Natural killer cell (primary cell): ENCODE measurements at regions not wholly inside any gene's neighbourhood (a gene's known extent, or its start where the extent isn't known, plus 50 kb on each side); places are given as distances from the start of the nearest gene placed in this dataset.

Source experiments
- ATAC-seq, 3 donors: fragments of 150-1000 bp in 2 of 3; fragments of 200-7000 bp in 1 of 3; cut with Tn5 transposase; 1 replicate in 1 of 3; 2 replicates in 2 of 3; pipeline ENCODE4 v1.10.0; 2021; ENCODE audit warnings: mild to moderate bottlenecking in 2 of 3, moderate library complexity in 2 of 3
- DNase-seq, 2 donors: peaks; one replicate each; pipeline versions ENCODE4 v3.0.0 to v3.0.0-alpha.2; 2013 to 2021; ENCODE audit warnings: mixed read lengths in 1 of 2
- H3K27ac ChIP-seq: one replicate; pipeline ENCODE4 v1.5.1; 2013; ENCODE audit warnings: mild to moderate bottlenecking, low read length
- H3K27me3 ChIP-seq: one replicate; pipeline ENCODE4 v1.6.1; 2013; ENCODE audit warnings: low read length; ENCODE audit not compliant: control insufficient read depth, insufficient read depth
- H3K36me3 ChIP-seq: one replicate; pipeline ENCODE4 v1.6.1; 2013; ENCODE audit warnings: low read length; ENCODE audit not compliant: control insufficient read depth, insufficient read depth
- H3K4me1 ChIP-seq: one replicate; pipeline ENCODE4 v1.6.1; 2013; ENCODE audit warnings: low read length; ENCODE audit not compliant: control insufficient read depth, insufficient read depth
- H3K4me3 ChIP-seq: one replicate; pipeline ENCODE4 v1.5.1; 2013; ENCODE audit warnings: low read length
- H3K9me3 ChIP-seq: one replicate; pipeline ENCODE4 v1.6.1; 2013; ENCODE audit warnings: low read length; ENCODE audit not compliant: control insufficient read depth, insufficient read depth
- H3K27ac Mint-ChIP-seq, 2 donors: one replicate each; pipeline ENCODE4 v1.8.0; 2022; ENCODE audit warnings: mild to moderate bottlenecking in 2 of 2, mixed read lengths in 2 of 2, moderate library complexity in 1 of 2
- H3K27me3 Mint-ChIP-seq, 2 donors: one replicate each; pipeline ENCODE4 v1.8.0; 2022; ENCODE audit warnings: low read depth in 2 of 2, mixed read lengths in 2 of 2
- H3K36me3 Mint-ChIP-seq: one replicate; pipeline ENCODE4 v1.8.0; 2022; ENCODE audit warnings: mixed read lengths
- H3K4me1 Mint-ChIP-seq, 2 donors: one replicate each; pipeline ENCODE4 v1.8.0; 2022; ENCODE audit warnings: mixed read lengths in 2 of 2
- H3K4me3 Mint-ChIP-seq: one replicate; pipeline ENCODE4 v1.8.0; 2022; ENCODE audit warnings: mild to moderate bottlenecking, moderate library complexity, mixed read lengths
- H3K9me3 Mint-ChIP-seq, 2 donors: one replicate each; pipeline ENCODE4 v1.8.0; 2022; ENCODE audit warnings: mixed read lengths in 2 of 2
- CTCF ChIP-seq: fragments of 200-600 bp; IDR thresholded peaks from one replicate; pipeline ENCODE4 v1.8.0; 2022; ENCODE audit warnings: antibody characterized with exemption
- WGBS: methylation state at CpG from one replicate; pipeline ENCODE4 v1.1.7; 2013; ENCODE audit warnings: missing lambda C conversion rate; ENCODE audit not compliant: insufficient coverage; 5-methylcytosine and 5-hydroxymethylcytosine counted together
- intact Hi-C: fragments of 100-400 bp; cut with micrococcal nuclease; formaldehyde crosslinking; loops from one replicate; pipeline ENCODE4 v1.14.2; 2022

- WGBS: 88% methylated on average over 2 of the region's 2 CpGs
- H3K4me3 Mint-ChIP-seq: no peak overlapping the region
- peaks cover 5 to 6% of the 10 kb centered on the region in 2 donors for H3K4me1 Mint-ChIP-seq
- H3K27me3 Mint-ChIP-seq: peaks cover 0 to 2% of the 10 kb centered on the region in 2 donors
- no peaks in the 10 kb centered on the region for H3K36me3 Mint-ChIP-seq
- no peak for ATAC-seq
- no peaks in the 10 kb centered on the region for H3K27me3 ChIP-seq
- TF ChIP-seq CTCF: no peak
- no peak overlapping the region for H3K27ac ChIP-seq
- no peaks in the 10 kb centered on the region for H3K36me3 ChIP-seq
- no peak overlapping the region for H3K27ac Mint-ChIP-seq
- no peak for DNase-seq
- no peaks in the 10 kb centered on the region for H3K9me3 ChIP-seq
- intact Hi-C loops: no loop called here
- H3K9me3 Mint-ChIP-seq: no peaks in the 10 kb centered on the region
- H3K4me3 ChIP-seq: no peak overlapping the region
- H3K4me1 ChIP-seq: no peaks in the 10 kb centered on the region
Observed at GRCh38 chr12:19627719-19628118, 188.4 kb downstream of the AEBP2 start.

GRCh38 chr12:19630536-19630935, 191.2 kb downstream of the AEBP2 start:
- no peaks in the 10 kb centered on the region for H3K4me1 ChIP-seq
- H3K4me3 ChIP-seq: no peak overlapping the region
- DNase-seq (no peak), ATAC-seq (no peak)
- no peaks in the 10 kb centered on the region for H3K36me3 Mint-ChIP-seq
- H3K27me3 ChIP-seq: no peaks in the 10 kb centered on the region
- TF ChIP-seq CTCF: no peak
- H3K4me1 Mint-ChIP-seq: no peaks in the 10 kb centered on the region
- no peaks in the 10 kb centered on the region for H3K36me3 ChIP-seq
- no peak overlapping the region for H3K27ac ChIP-seq
- no peak overlapping the region for H3K4me3 Mint-ChIP-seq
- no CpG with 5 or more reads among the region's 1 CpG for WGBS
- intact Hi-C loops: no loop called here
- peaks cover 0 to 2% of the 10 kb centered on the region in 2 donors for H3K27me3 Mint-ChIP-seq
- H3K27ac Mint-ChIP-seq: no peak overlapping the region
- H3K9me3 Mint-ChIP-seq: no peaks in the 10 kb centered on the region
- no peaks in the 10 kb centered on the region for H3K9me3 ChIP-seq

GRCh38 chr12:19633194-19633593, 193.9 kb downstream of the AEBP2 start:
- 75% methylated on average over 2 of the region's 2 CpGs for WGBS
- Histone ChIP-seq H3K4me3 (no peak overlapping the region), H3K27ac (no peak overlapping the region), H3K4me1 (no peaks in the 10 kb centered on the region), H3K27me3 (no peaks in the 10 kb centered on the region), H3K36me3 (no peaks in the 10 kb centered on the region), H3K9me3 (no peaks in the 10 kb centered on the region)
- Mint-ChIP-seq H3K4me1 (no peaks in the 10 kb centered on the region), H3K27me3 (peaks cover 0 to 2% of the 10 kb centered on the region in 2 donors), H3K36me3 (no peaks in the 10 kb centered on the region), H3K9me3 (no peaks in the 10 kb centered on the region), H3K4me3 (no peak overlapping the region), H3K27ac (no peak overlapping the region)
- ATAC-seq (no peak), DNase-seq (no peak)
- intact Hi-C loops: no loop called here
- TF ChIP-seq CTCF: no peak

DNA sequence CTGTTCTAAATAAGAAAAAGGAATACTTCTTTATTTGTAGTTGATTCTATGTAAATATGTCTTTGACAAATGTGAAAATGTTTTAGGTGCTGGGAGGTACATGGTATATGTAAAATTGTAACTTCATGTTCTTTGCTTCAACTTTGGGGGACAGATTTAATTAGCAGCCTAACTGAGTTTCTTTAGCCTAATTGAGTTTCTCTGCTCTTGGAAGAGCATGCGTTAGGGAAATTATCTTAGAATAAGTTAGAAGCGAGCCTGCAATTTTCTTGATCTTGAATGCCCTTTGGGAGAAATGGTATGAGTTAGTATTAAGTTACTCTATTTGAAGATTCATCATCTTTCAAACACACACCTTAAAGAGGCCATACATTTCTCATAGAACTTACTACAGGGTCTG, 194.3 kb downstream of the AEBP2 start:
- 100% methylated on average over 2 of the region's 2 CpGs for WGBS

More for the DNA sequence above, 194.3 kb downstream of the AEBP2 start:
- no peaks in the 10 kb centered on the region for H3K36me3 Mint-ChIP-seq
- no peaks in the 10 kb centered on the region for H3K36me3 ChIP-seq
- peaks cover 0 to 2% of the 10 kb centered on the region in 2 donors for H3K27me3 Mint-ChIP-seq
- DNase-seq (no peak), ATAC-seq (no peak)
- no peaks in the 10 kb centered on the region for H3K27me3 ChIP-seq
- intact Hi-C loops: no loop called here
- no peaks in the 10 kb centered on the region for H3K9me3 Mint-ChIP-seq
- H3K4me3 Mint-ChIP-seq: no peak overlapping the region
- no peak for TF ChIP-seq CTCF
- no peak overlapping the region for H3K27ac ChIP-seq
- no peaks in the 10 kb centered on the region for H3K4me1 Mint-ChIP-seq
- no peak overlapping the region for H3K27ac Mint-ChIP-seq
- H3K4me1 ChIP-seq: no peaks in the 10 kb centered on the region
- no peaks in the 10 kb centered on the region for H3K9me3 ChIP-seq
- no peak overlapping the region for H3K4me3 ChIP-seq
